Osteocyte (in vitro differentiated cells): ENCODE measurements at regions not wholly inside any gene's neighbourhood (a gene's known extent, or its start where the extent isn't known, plus 50 kb on each side); places are given as distances from the start of the nearest gene placed in this dataset.

Experiments used
- DNase-seq: peaks from one replicate; pipeline ENCODE4 v3.0.0; 2021; ENCODE audit warnings: mixed read lengths; ENCODE audit not compliant: unreplicated experiment; ENCODE audit errors: extremely low spot score
- H3K27ac Mint-ChIP-seq: one replicate; pipeline ENCODE4 v1.8.0; 2021; ENCODE audit warnings: mild to moderate bottlenecking, mixed read lengths; ENCODE audit not compliant: unreplicated experiment
- H3K27me3 Mint-ChIP-seq: one replicate; pipeline ENCODE4 v1.8.0; 2021; ENCODE audit warnings: mixed read lengths; ENCODE audit not compliant: unreplicated experiment
- H3K36me3 Mint-ChIP-seq: one replicate; pipeline ENCODE4 v1.8.0; 2021; ENCODE audit warnings: mixed read lengths; ENCODE audit not compliant: unreplicated experiment
- H3K4me1 Mint-ChIP-seq: one replicate; pipeline ENCODE4 v1.8.0; 2021; ENCODE audit warnings: mixed read lengths; ENCODE audit not compliant: unreplicated experiment
- H3K4me3 Mint-ChIP-seq: one replicate; pipeline ENCODE4 v1.8.0; 2021; ENCODE audit warnings: mild to moderate bottlenecking, moderate library complexity, mixed read lengths; ENCODE audit not compliant: unreplicated experiment
- H3K9me3 Mint-ChIP-seq: one replicate; pipeline ENCODE4 v1.8.0; 2021; ENCODE audit warnings: mixed read lengths; ENCODE audit not compliant: unreplicated experiment
- CTCF ChIP-seq: fragments of 200-600 bp; sonication (generic); IDR thresholded peaks from 2 replicates; pipeline ENCODE4 v1.5.0; 2021; ENCODE audit warnings: antibody characterized with exemption, mild to moderate bottlenecking, moderate library complexity

GRCh38 chr6:12414096-12414675 is 124.0 kb downstream of the EDN1 start:
- H3K9me3 Mint-ChIP-seq = peaks cover 11% of the 10 kb centered on the region
- no peaks in the 10 kb centered on the region for H3K36me3 Mint-ChIP-seq
- H3K4me1 Mint-ChIP-seq = peaks cover 27% of the 10 kb centered on the region
- no peak for DNase-seq
- no peak overlapping the region for H3K27ac Mint-ChIP-seq
- H3K27me3 Mint-ChIP-seq = no peaks in the 10 kb centered on the region
- no peak for TF ChIP-seq CTCF
- H3K4me3 Mint-ChIP-seq = no peak overlapping the region

- Mint-ChIP-seq H3K9me3 (peaks cover 13% of the 10 kb centered on the region), H3K4me1 (peaks cover 27% of the 10 kb centered on the region), H3K4me3 (no peak overlapping the region), H3K27me3 (no peaks in the 10 kb centered on the region), H3K27ac (peak overlapping the region; percentile 71), H3K36me3 (no peaks in the 10 kb centered on the region)
- no peak for DNase-seq
- TF ChIP-seq CTCF = no peak
Measured at GRCh38 chr6:12415980-12416598, 125.9 kb downstream of the EDN1 start.

GRCh38 chr6:12417191-12417590 is 127.0 kb downstream of the EDN1 start:
- Mint-ChIP-seq H3K4me1 (peaks cover 27% of the 10 kb centered on the region), H3K27me3 (no peaks in the 10 kb centered on the region)

GRCh38 chr6:12418946-12419345 is 128.8 kb downstream of the EDN1 start:
- Mint-ChIP-seq H3K4me1 (peaks cover 20% of the 10 kb centered on the region), H3K27me3 (no peaks in the 10 kb centered on the region), H3K27ac (no peak overlapping the region), H3K4me3 (no peak overlapping the region), H3K36me3 (no peaks in the 10 kb centered on the region), H3K9me3 (peaks cover 13% of the 10 kb centered on the region)
- TF ChIP-seq CTCF = no peak
- no peak for DNase-seq

More at GRCh38 chr6:12417191-12417590, 127.0 kb downstream of the EDN1 start:
- Mint-ChIP-seq H3K9me3 (peaks cover 13% of the 10 kb centered on the region), H3K36me3 (no peaks in the 10 kb centered on the region), H3K4me3 (no peak overlapping the region), H3K27ac (no peak overlapping the region)
- no peak for TF ChIP-seq CTCF
- DNase-seq = no peak

- no peak for TF ChIP-seq CTCF
- Mint-ChIP-seq H3K4me3 (no peak overlapping the region), H3K36me3 (no peaks in the 10 kb centered on the region), H3K4me1 (peaks cover 18% of the 10 kb centered on the region), H3K27ac (no peak overlapping the region), H3K9me3 (peaks cover 13% of the 10 kb centered on the region), H3K27me3 (no peaks in the 10 kb centered on the region)
- no peak for DNase-seq
Measured at GRCh38 chr6:12419631-12420272, 129.6 kb downstream of the EDN1 start.
